ENCODE measurements at regions not wholly inside any gene's neighbourhood (a gene's known extent, or its start where the extent isn't known, plus 50 kb on each side); places are given as distances from the start of the nearest gene placed in this dataset.

GRCh38 chr12:83919081-83919480 is 993.5 kb downstream of the SLC6A15 start:
- TF ChIP-seq, protein P1, sequence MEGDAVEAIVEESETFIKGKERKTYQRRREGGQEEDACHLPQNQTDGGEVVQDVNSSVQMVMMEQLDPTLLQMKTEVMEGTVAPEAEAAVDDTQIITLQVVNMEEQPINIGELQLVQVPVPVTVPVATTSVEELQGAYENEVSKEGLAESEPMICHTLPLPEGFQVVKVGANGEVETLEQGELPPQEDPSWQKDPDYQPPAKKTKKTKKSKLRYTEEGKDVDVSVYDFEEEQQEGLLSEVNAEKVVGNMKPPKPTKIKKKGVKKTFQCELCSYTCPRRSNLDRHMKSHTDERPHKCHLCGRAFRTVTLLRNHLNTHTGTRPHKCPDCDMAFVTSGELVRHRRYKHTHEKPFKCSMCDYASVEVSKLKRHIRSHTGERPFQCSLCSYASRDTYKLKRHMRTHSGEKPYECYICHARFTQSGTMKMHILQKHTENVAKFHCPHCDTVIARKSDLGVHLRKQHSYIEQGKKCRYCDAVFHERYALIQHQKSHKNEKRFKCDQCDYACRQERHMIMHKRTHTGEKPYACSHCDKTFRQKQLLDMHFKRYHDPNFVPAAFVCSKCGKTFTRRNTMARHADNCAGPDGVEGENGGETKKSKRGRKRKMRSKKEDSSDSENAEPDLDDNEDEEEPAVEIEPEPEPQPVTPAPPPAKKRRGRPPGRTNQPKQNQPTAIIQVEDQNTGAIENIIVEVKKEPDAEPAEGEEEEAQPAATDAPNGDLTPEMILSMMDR (IDR thresholded peaks at IDR 0.05): no peak
- no peak for TF ChIP-seq POLR2A (IDR thresholded peaks at IDR 0.05)
